ENCODE measurements at regions not wholly inside any gene's neighbourhood (a gene's known extent, or its start where the extent isn't known, plus 50 kb on each side); places are given as distances from the start of the nearest gene placed in this dataset.

- Histone ChIP-seq H3K9me3 (ENCODE audit: control insufficient read depth, low read length) (no peaks in the 10 kb centered on the region), H3K4me1 (ENCODE audit: control insufficient read depth, insufficient read depth, low read length, poor library complexity, severe bottlenecking) (no peaks in the 10 kb centered on the region), H3K4me3 (ENCODE audit: insufficient read depth, low read depth, low read length, poor library complexity, severe bottlenecking) (no peak overlapping the region), H3K27ac (ENCODE audit: insufficient read depth, low read length, poor library complexity, severe bottlenecking) (no peak overlapping the region), H3K27me3 (replicated peaks; ENCODE audit: control insufficient read depth, insufficient read depth, low read length, poor library complexity, severe bottlenecking) (no peaks in the 10 kb centered on the region), H3K36me3 (ENCODE audit: control insufficient read depth, insufficient read depth, low read length) (no peaks in the 10 kb centered on the region)
- no peak for DNase-seq
Measured at GRCh38 chr20:16940701-16941100, 192.5 kb downstream of the OTOR start.

- H3K4me1 ChIP-seq (ENCODE audit: control insufficient read depth, insufficient read depth, low read length, poor library complexity, severe bottlenecking) = no peaks in the 10 kb centered on the region
- H3K36me3 ChIP-seq (ENCODE audit: control insufficient read depth, insufficient read depth, low read length) = no peaks in the 10 kb centered on the region
- no peak overlapping the region for H3K27ac ChIP-seq (ENCODE audit: insufficient read depth, low read length, poor library complexity, severe bottlenecking)
- DNase-seq = no peak
- H3K9me3 ChIP-seq (ENCODE audit: control insufficient read depth, low read length) = no peaks in the 10 kb centered on the region
- H3K4me3 ChIP-seq (ENCODE audit: insufficient read depth, low read depth, low read length, poor library complexity, severe bottlenecking) = no peak overlapping the region
- no peaks in the 10 kb centered on the region for H3K27me3 ChIP-seq (replicated peaks; ENCODE audit: control insufficient read depth, insufficient read depth, low read length, poor library complexity, severe bottlenecking)
Measured at GRCh38 chr20:16942051-16942450, 193.9 kb downstream of the OTOR start.

GRCh38 chr20:16942756-16943155, 194.6 kb downstream of the OTOR start:
- no peaks in the 10 kb centered on the region for H3K27me3 ChIP-seq (replicated peaks; ENCODE audit: control insufficient read depth, insufficient read depth, low read length, poor library complexity, severe bottlenecking)
- DNase-seq = no peak
- no peak overlapping the region for H3K4me3 ChIP-seq (ENCODE audit: insufficient read depth, low read depth, low read length, poor library complexity, severe bottlenecking)

GRCh38 chr20:16944745-16945144, 196.6 kb downstream of the OTOR start:
- Histone ChIP-seq H3K4me3 (ENCODE audit: insufficient read depth, low read depth, low read length, poor library complexity, severe bottlenecking) (no peak overlapping the region), H3K4me1 (ENCODE audit: control insufficient read depth, insufficient read depth, low read length, poor library complexity, severe bottlenecking) (no peaks in the 10 kb centered on the region), H3K9me3 (ENCODE audit: control insufficient read depth, low read length) (no peaks in the 10 kb centered on the region), H3K36me3 (ENCODE audit: control insufficient read depth, insufficient read depth, low read length) (no peaks in the 10 kb centered on the region), H3K27me3 (replicated peaks; ENCODE audit: control insufficient read depth, insufficient read depth, low read length, poor library complexity, severe bottlenecking) (no peaks in the 10 kb centered on the region), H3K27ac (ENCODE audit: insufficient read depth, low read length, poor library complexity, severe bottlenecking) (no peak overlapping the region)
- no peak for DNase-seq

More at GRCh38 chr20:16942756-16943155, 194.6 kb downstream of the OTOR start:
- Histone ChIP-seq H3K27ac (ENCODE audit: insufficient read depth, low read length, poor library complexity, severe bottlenecking) (no peak overlapping the region), H3K9me3 (ENCODE audit: control insufficient read depth, low read length) (no peaks in the 10 kb centered on the region), H3K36me3 (ENCODE audit: control insufficient read depth, insufficient read depth, low read length) (no peaks in the 10 kb centered on the region), H3K4me1 (ENCODE audit: control insufficient read depth, insufficient read depth, low read length, poor library complexity, severe bottlenecking) (no peaks in the 10 kb centered on the region)

GRCh38 chr20:16945619-16946018, 197.5 kb downstream of the OTOR start:
- Histone ChIP-seq H3K4me1 (ENCODE audit: control insufficient read depth, insufficient read depth, low read length, poor library complexity, severe bottlenecking) (no peaks in the 10 kb centered on the region), H3K27me3 (replicated peaks; ENCODE audit: control insufficient read depth, insufficient read depth, low read length, poor library complexity, severe bottlenecking) (no peaks in the 10 kb centered on the region), H3K36me3 (ENCODE audit: control insufficient read depth, insufficient read depth, low read length) (no peaks in the 10 kb centered on the region), H3K4me3 (ENCODE audit: insufficient read depth, low read depth, low read length, poor library complexity, severe bottlenecking) (no peak overlapping the region), H3K9me3 (ENCODE audit: control insufficient read depth, low read length) (no peaks in the 10 kb centered on the region), H3K27ac (ENCODE audit: insufficient read depth, low read length, poor library complexity, severe bottlenecking) (no peak overlapping the region)
- DNase-seq = no peak

- Histone ChIP-seq H3K4me1 (ENCODE audit: control insufficient read depth, insufficient read depth, low read length, poor library complexity, severe bottlenecking) (no peaks in the 10 kb centered on the region), H3K9me3 (ENCODE audit: control insufficient read depth, low read length) (no peaks in the 10 kb centered on the region), H3K27ac (ENCODE audit: insufficient read depth, low read length, poor library complexity, severe bottlenecking) (no peak overlapping the region), H3K27me3 (replicated peaks; ENCODE audit: control insufficient read depth, insufficient read depth, low read length, poor library complexity, severe bottlenecking) (no peaks in the 10 kb centered on the region), H3K4me3 (ENCODE audit: insufficient read depth, low read depth, low read length, poor library complexity, severe bottlenecking) (no peak overlapping the region), H3K36me3 (ENCODE audit: control insufficient read depth, insufficient read depth, low read length) (no peaks in the 10 kb centered on the region)
- no peak for DNase-seq
Measured at GRCh38 chr20:16946097-16946496, 197.9 kb downstream of the OTOR start.

- Histone ChIP-seq H3K27me3 (replicated peaks; ENCODE audit: control insufficient read depth, insufficient read depth, low read length, poor library complexity, severe bottlenecking) (no peaks in the 10 kb centered on the region), H3K36me3 (ENCODE audit: control insufficient read depth, insufficient read depth, low read length) (no peaks in the 10 kb centered on the region), H3K27ac (ENCODE audit: insufficient read depth, low read length, poor library complexity, severe bottlenecking) (no peak overlapping the region), H3K9me3 (ENCODE audit: control insufficient read depth, low read length) (no peaks in the 10 kb centered on the region), H3K4me1 (ENCODE audit: control insufficient read depth, insufficient read depth, low read length, poor library complexity, severe bottlenecking) (no peaks in the 10 kb centered on the region), H3K4me3 (ENCODE audit: insufficient read depth, low read depth, low read length, poor library complexity, severe bottlenecking) (no peak overlapping the region)
- DNase-seq = no peak
Measured at GRCh38 chr20:16947479-16947878, 199.3 kb downstream of the OTOR start.

- no peak for DNase-seq
- H3K4me1 ChIP-seq (ENCODE audit: control insufficient read depth, insufficient read depth, low read length, poor library complexity, severe bottlenecking) = no peaks in the 10 kb centered on the region
- H3K9me3 ChIP-seq (ENCODE audit: control insufficient read depth, low read length) = no peaks in the 10 kb centered on the region
- no peaks in the 10 kb centered on the region for H3K27me3 ChIP-seq (replicated peaks; ENCODE audit: control insufficient read depth, insufficient read depth, low read length, poor library complexity, severe bottlenecking)
- H3K4me3 ChIP-seq (ENCODE audit: insufficient read depth, low read depth, low read length, poor library complexity, severe bottlenecking) = no peak overlapping the region
- no peaks in the 10 kb centered on the region for H3K36me3 ChIP-seq (ENCODE audit: control insufficient read depth, insufficient read depth, low read length)
- H3K27ac ChIP-seq (ENCODE audit: insufficient read depth, low read length, poor library complexity, severe bottlenecking) = no peak overlapping the region
Measured at GRCh38 chr20:16951876-16952275, 203.7 kb downstream of the OTOR start.

- no peaks in the 10 kb centered on the region for H3K27me3 ChIP-seq (replicated peaks; ENCODE audit: control insufficient read depth, insufficient read depth, low read length, poor library complexity, severe bottlenecking)
- no peaks in the 10 kb centered on the region for H3K36me3 ChIP-seq (ENCODE audit: control insufficient read depth, insufficient read depth, low read length)
- H3K9me3 ChIP-seq (ENCODE audit: control insufficient read depth, low read length) = no peaks in the 10 kb centered on the region
- H3K27ac ChIP-seq (ENCODE audit: insufficient read depth, low read length, poor library complexity, severe bottlenecking) = no peak overlapping the region
- no peak overlapping the region for H3K4me3 ChIP-seq (ENCODE audit: insufficient read depth, low read depth, low read length, poor library complexity, severe bottlenecking)
- no peaks in the 10 kb centered on the region for H3K4me1 ChIP-seq (ENCODE audit: control insufficient read depth, insufficient read depth, low read length, poor library complexity, severe bottlenecking)
- DNase-seq = no peak
Measured at GRCh38 chr20:16952965-16953364, 204.8 kb downstream of the OTOR start.

- no peak for DNase-seq
- no peak overlapping the region for H3K27ac ChIP-seq (ENCODE audit: insufficient read depth, low read length, poor library complexity, severe bottlenecking)
- H3K36me3 ChIP-seq (ENCODE audit: control insufficient read depth, insufficient read depth, low read length) = no peaks in the 10 kb centered on the region
- H3K9me3 ChIP-seq (ENCODE audit: control insufficient read depth, low read length) = no peaks in the 10 kb centered on the region
- H3K4me1 ChIP-seq (ENCODE audit: control insufficient read depth, insufficient read depth, low read length, poor library complexity, severe bottlenecking) = no peaks in the 10 kb centered on the region
- H3K27me3 ChIP-seq (replicated peaks; ENCODE audit: control insufficient read depth, insufficient read depth, low read length, poor library complexity, severe bottlenecking) = no peaks in the 10 kb centered on the region
- no peak overlapping the region for H3K4me3 ChIP-seq (ENCODE audit: insufficient read depth, low read depth, low read length, poor library complexity, severe bottlenecking)
Measured at GRCh38 chr20:16953858-16954257, 205.7 kb downstream of the OTOR start.

- H3K9me3 ChIP-seq (ENCODE audit: control insufficient read depth, low read length) = no peaks in the 10 kb centered on the region
- no peaks in the 10 kb centered on the region for H3K4me1 ChIP-seq (ENCODE audit: control insufficient read depth, insufficient read depth, low read length, poor library complexity, severe bottlenecking)
- no peak overlapping the region for H3K27ac ChIP-seq (ENCODE audit: insufficient read depth, low read length, poor library complexity, severe bottlenecking)
- no peak for DNase-seq
- H3K4me3 ChIP-seq (ENCODE audit: insufficient read depth, low read depth, low read length, poor library complexity, severe bottlenecking) = no peak overlapping the region
- H3K27me3 ChIP-seq (replicated peaks; ENCODE audit: control insufficient read depth, insufficient read depth, low read length, poor library complexity, severe bottlenecking) = no peaks in the 10 kb centered on the region
- H3K36me3 ChIP-seq (ENCODE audit: control insufficient read depth, insufficient read depth, low read length) = no peaks in the 10 kb centered on the region
Measured at GRCh38 chr20:16955462-16955861, 207.3 kb downstream of the OTOR start.

Measured in effector memory CD4-positive, alpha-beta T cell (primary cell).